ENCODE measurements at regions not wholly inside any gene's neighbourhood (a gene's known extent, or its start where the extent isn't known, plus 50 kb on each side); places are given as distances from the start of the nearest gene placed in this dataset.

GRCh38 chr15:35630985-35631384, 85.0 kb upstream of the DPH6 start:
- TF ChIP-seq EZH2 (IDR thresholded peaks at IDR 0.05; ENCODE audit: insufficient read depth, low read length), result no peak
- TF ChIP-seq, protein P1, sequence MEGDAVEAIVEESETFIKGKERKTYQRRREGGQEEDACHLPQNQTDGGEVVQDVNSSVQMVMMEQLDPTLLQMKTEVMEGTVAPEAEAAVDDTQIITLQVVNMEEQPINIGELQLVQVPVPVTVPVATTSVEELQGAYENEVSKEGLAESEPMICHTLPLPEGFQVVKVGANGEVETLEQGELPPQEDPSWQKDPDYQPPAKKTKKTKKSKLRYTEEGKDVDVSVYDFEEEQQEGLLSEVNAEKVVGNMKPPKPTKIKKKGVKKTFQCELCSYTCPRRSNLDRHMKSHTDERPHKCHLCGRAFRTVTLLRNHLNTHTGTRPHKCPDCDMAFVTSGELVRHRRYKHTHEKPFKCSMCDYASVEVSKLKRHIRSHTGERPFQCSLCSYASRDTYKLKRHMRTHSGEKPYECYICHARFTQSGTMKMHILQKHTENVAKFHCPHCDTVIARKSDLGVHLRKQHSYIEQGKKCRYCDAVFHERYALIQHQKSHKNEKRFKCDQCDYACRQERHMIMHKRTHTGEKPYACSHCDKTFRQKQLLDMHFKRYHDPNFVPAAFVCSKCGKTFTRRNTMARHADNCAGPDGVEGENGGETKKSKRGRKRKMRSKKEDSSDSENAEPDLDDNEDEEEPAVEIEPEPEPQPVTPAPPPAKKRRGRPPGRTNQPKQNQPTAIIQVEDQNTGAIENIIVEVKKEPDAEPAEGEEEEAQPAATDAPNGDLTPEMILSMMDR (IDR thresholded peaks at IDR 0.05; ENCODE audit: insufficient read depth, low read depth, low read length), result no peak
- Histone ChIP-seq H3K9ac (ENCODE audit: low read length) (no peak overlapping the region), H4K20me1 (ENCODE audit: insufficient read depth, low read length) (no peaks in the 10 kb centered on the region), H3K27ac (ENCODE audit: low read depth, low read length) (no peak overlapping the region), H2AFZ (ENCODE audit: low read depth, low read length) (no peak overlapping the region), H3K9me3 (ENCODE audit: insufficient read depth, low read depth, low read length) (no peaks in the 10 kb centered on the region), H3K4me3 (ENCODE audit: insufficient read depth, low read depth, low read length) (no peak overlapping the region), H3K27me3 (ENCODE audit: insufficient read depth, low read length) (no peaks in the 10 kb centered on the region), H3K4me2 (ENCODE audit: low read length) (no peak overlapping the region), H3K4me1 (ENCODE audit: insufficient read depth, low read length) (no peaks in the 10 kb centered on the region), H3K79me2 (ENCODE audit: insufficient read depth, low read length) (no peaks in the 10 kb centered on the region), H3K36me3 (ENCODE audit: insufficient read depth, low read length) (no peaks in the 10 kb centered on the region)
- H3K9me3 Mint-ChIP-seq (ENCODE audit: unreplicated experiment), result no peaks in the 10 kb centered on the region
- no peak for DNase-seq (ENCODE audit: low read depth)
- FAIRE-seq, result no peak
- H3K27me3 Mint-ChIP-seq (ENCODE audit: low read depth, unreplicated experiment), result no peaks in the 10 kb centered on the region
- peaks cover 10% of the 10 kb centered on the region for H3K4me1 Mint-ChIP-seq (ENCODE audit: low read depth, unreplicated experiment)
- H3K4me3 Mint-ChIP-seq (ENCODE audit: unreplicated experiment), result no peak overlapping the region
- no peak overlapping the region for H3K27ac Mint-ChIP-seq (ENCODE audit: unreplicated experiment)
- no peaks in the 10 kb centered on the region for H3K36me3 Mint-ChIP-seq (ENCODE audit: low read depth, unreplicated experiment)

- Histone ChIP-seq H4K20me1 (ENCODE audit: insufficient read depth, low read length) (no peaks in the 10 kb centered on the region), H3K9me3 (ENCODE audit: insufficient read depth, low read depth, low read length) (no peaks in the 10 kb centered on the region), H3K27me3 (ENCODE audit: insufficient read depth, low read length) (no peaks in the 10 kb centered on the region), H3K36me3 (ENCODE audit: insufficient read depth, low read length) (no peaks in the 10 kb centered on the region), H3K4me1 (ENCODE audit: insufficient read depth, low read length) (no peaks in the 10 kb centered on the region), H3K4me3 (ENCODE audit: insufficient read depth, low read depth, low read length) (no peak overlapping the region), H2AFZ (ENCODE audit: low read depth, low read length) (no peak overlapping the region), H3K27ac (ENCODE audit: low read depth, low read length) (no peak overlapping the region), H3K79me2 (ENCODE audit: insufficient read depth, low read length) (no peaks in the 10 kb centered on the region), H3K4me2 (ENCODE audit: low read length) (no peak overlapping the region), H3K9ac (ENCODE audit: low read length) (no peak overlapping the region)
- no peak for FAIRE-seq
- no peak overlapping the region for H3K4me3 Mint-ChIP-seq (ENCODE audit: unreplicated experiment)
- DNase-seq (ENCODE audit: low read depth), result no peak
- no peaks in the 10 kb centered on the region for H3K9me3 Mint-ChIP-seq (ENCODE audit: unreplicated experiment)
- H3K27ac Mint-ChIP-seq (ENCODE audit: unreplicated experiment), result no peak overlapping the region
- TF ChIP-seq EZH2 (IDR thresholded peaks at IDR 0.05; ENCODE audit: insufficient read depth, low read length), result no peak
- TF ChIP-seq, protein P1 (IDR thresholded peaks at IDR 0.05; ENCODE audit: insufficient read depth, low read depth, low read length), result no peak
- peaks cover 4% of the 10 kb centered on the region for H3K4me1 Mint-ChIP-seq (ENCODE audit: low read depth, unreplicated experiment)
- H3K36me3 Mint-ChIP-seq (ENCODE audit: low read depth, unreplicated experiment), result no peaks in the 10 kb centered on the region
- H3K27me3 Mint-ChIP-seq (ENCODE audit: low read depth, unreplicated experiment), result no peaks in the 10 kb centered on the region
Measured at GRCh38 chr15:35633677-35634076, 87.7 kb upstream of the DPH6 start.

- Mint-ChIP-seq H3K4me3 (ENCODE audit: unreplicated experiment) (no peak overlapping the region), H3K36me3 (ENCODE audit: low read depth, unreplicated experiment) (peaks cover 4% of the 10 kb centered on the region), H3K4me1 (ENCODE audit: low read depth, unreplicated experiment) (no peaks in the 10 kb centered on the region), H3K27ac (ENCODE audit: unreplicated experiment) (no peak overlapping the region), H3K27me3 (ENCODE audit: low read depth, unreplicated experiment) (no peaks in the 10 kb centered on the region), H3K9me3 (ENCODE audit: unreplicated experiment) (no peaks in the 10 kb centered on the region)
- no peak for DNase-seq (ENCODE audit: low read depth)
- Histone ChIP-seq H4K20me1 (ENCODE audit: insufficient read depth, low read length) (no peaks in the 10 kb centered on the region), H3K9ac (ENCODE audit: low read length) (no peak overlapping the region), H3K27me3 (ENCODE audit: insufficient read depth, low read length) (no peaks in the 10 kb centered on the region), H3K36me3 (ENCODE audit: insufficient read depth, low read length) (no peaks in the 10 kb centered on the region), H3K4me1 (ENCODE audit: insufficient read depth, low read length) (no peaks in the 10 kb centered on the region), H2AFZ (ENCODE audit: low read depth, low read length) (no peak overlapping the region), H3K27ac (ENCODE audit: low read depth, low read length) (no peak overlapping the region), H3K9me3 (ENCODE audit: insufficient read depth, low read depth, low read length) (no peaks in the 10 kb centered on the region), H3K4me2 (ENCODE audit: low read length) (no peak overlapping the region), H3K79me2 (ENCODE audit: insufficient read depth, low read length) (no peaks in the 10 kb centered on the region), H3K4me3 (ENCODE audit: insufficient read depth, low read depth, low read length) (no peak overlapping the region)
- FAIRE-seq, result no peak
- no peak for TF ChIP-seq EZH2 (IDR thresholded peaks at IDR 0.05; ENCODE audit: insufficient read depth, low read length)
- TF ChIP-seq, protein P1 (IDR thresholded peaks at IDR 0.05; ENCODE audit: insufficient read depth, low read depth, low read length), result no peak
Measured at GRCh38 chr15:35646790-35647189, 100.8 kb upstream of the DPH6 start.

Measured in astrocyte (in vitro differentiated cells and primary cell).